HL-60 (cell line): ENCODE measurements at regions not wholly inside any gene's neighbourhood (a gene's known extent, or its start where the extent isn't known, plus 50 kb on each side); places are given as distances from the start of the nearest gene placed in this dataset.

Experiments used
- CTCF ChIP-seq: IDR thresholded peaks from one replicate; pipeline ENCODE4 v1.5.1; 2011; ENCODE audit warnings: low read length, control low read depth, inconsistent platforms; ENCODE audit not compliant: insufficient read depth
- GABPA ChIP-seq: IDR thresholded peaks from 2 replicates; pipeline ENCODE4 v1.6.1; 2012; ENCODE audit warnings: low read depth
- POLR2AphosphoS5 ChIP-seq: IDR thresholded peaks from 2 replicates; pipeline ENCODE4 v1.6.1; 2012; ENCODE audit warnings: low read depth
- REST ChIP-seq: IDR thresholded peaks from 2 replicates; pipeline ENCODE4 v1.6.1; 2012; ENCODE audit warnings: low read depth; ENCODE audit not compliant: insufficient replicate concordance

GRCh38 chr9:115746496-115746895 lies 407.1 kb upstream of the PAPPA start:
- no peak for TF ChIP-seq CTCF
- TF ChIP-seq POLR2AphosphoS5, result no peak
- TF ChIP-seq REST, result no peak
- no peak for TF ChIP-seq GABPA
